ENCODE measurements at regions not wholly inside any gene's neighbourhood (a gene's known extent, or its start where the extent isn't known, plus 50 kb on each side); places are given as distances from the start of the nearest gene placed in this dataset.

- TF ChIP-seq, protein P1, sequence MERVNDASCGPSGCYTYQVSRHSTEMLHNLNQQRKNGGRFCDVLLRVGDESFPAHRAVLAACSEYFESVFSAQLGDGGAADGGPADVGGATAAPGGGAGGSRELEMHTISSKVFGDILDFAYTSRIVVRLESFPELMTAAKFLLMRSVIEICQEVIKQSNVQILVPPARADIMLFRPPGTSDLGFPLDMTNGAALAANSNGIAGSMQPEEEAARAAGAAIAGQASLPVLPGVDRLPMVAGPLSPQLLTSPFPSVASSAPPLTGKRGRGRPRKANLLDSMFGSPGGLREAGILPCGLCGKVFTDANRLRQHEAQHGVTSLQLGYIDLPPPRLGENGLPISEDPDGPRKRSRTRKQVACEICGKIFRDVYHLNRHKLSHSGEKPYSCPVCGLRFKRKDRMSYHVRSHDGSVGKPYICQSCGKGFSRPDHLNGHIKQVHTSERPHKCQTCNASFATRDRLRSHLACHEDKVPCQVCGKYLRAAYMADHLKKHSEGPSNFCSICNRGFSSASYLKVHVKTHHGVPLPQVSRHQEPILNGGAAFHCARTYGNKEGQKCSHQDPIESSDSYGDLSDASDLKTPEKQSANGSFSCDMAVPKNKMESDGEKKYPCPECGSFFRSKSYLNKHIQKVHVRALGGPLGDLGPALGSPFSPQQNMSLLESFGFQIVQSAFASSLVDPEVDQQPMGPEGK (CRISPR knock-in tag; IDR thresholded peaks at IDR 0.05; ENCODE audit: borderline replicate concordance) = no peak
- TF ChIP-seq ARNTL (CRISPR knock-in tag; IDR thresholded peaks at IDR 0.05; ENCODE audit: borderline replicate concordance, low read depth) = no peak
- no peak for TF ChIP-seq OSR1 (CRISPR knock-in tag; IDR thresholded peaks at IDR 0.05)
- no peak for TF ChIP-seq ZC3H10 (CRISPR knock-in tag; IDR thresholded peaks at IDR 0.05)
- TF ChIP-seq ESRRG (CRISPR knock-in tag; IDR thresholded peaks at IDR 0.05) = no peak
- no peak for TF ChIP-seq ZFP3 (CRISPR knock-in tag; IDR thresholded peaks at IDR 0.05)
- TF ChIP-seq SNAI2 (CRISPR knock-in tag; IDR thresholded peaks at IDR 0.05) = no peak
- no peak for TF ChIP-seq PPARA (CRISPR knock-in tag; IDR thresholded peaks at IDR 0.05; ENCODE audit: borderline replicate concordance)
- no peak for TF ChIP-seq ZNF565 (CRISPR knock-in tag; conservative IDR thresholded peaks at IDR 0.05; ENCODE audit: low read depth)
- no peak for TF ChIP-seq BACH2 (CRISPR knock-in tag; IDR thresholded peaks at IDR 0.05; ENCODE audit: borderline replicate concordance)
- TF ChIP-seq GLIS3 (CRISPR knock-in tag; IDR thresholded peaks at IDR 0.05) = no peak
- TF ChIP-seq, protein P2, sequence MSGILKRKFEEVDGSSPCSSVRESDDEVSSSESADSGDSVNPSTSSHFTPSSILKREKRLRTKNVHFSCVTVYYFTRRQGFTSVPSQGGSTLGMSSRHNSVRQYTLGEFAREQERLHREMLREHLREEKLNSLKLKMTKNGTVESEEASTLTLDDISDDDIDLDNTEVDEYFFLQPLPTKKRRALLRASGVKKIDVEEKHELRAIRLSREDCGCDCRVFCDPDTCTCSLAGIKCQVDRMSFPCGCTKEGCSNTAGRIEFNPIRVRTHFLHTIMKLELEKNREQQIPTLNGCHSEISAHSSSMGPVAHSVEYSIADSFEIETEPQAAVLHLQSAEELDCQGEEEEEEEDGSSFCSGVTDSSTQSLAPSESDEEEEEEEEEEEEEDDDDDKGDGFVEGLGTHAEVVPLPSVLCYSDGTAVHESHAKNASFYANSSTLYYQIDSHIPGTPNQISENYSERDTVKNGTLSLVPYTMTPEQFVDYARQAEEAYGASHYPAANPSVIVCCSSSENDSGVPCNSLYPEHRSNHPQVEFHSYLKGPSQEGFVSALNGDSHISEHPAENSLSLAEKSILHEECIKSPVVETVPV (CRISPR knock-in tag; IDR thresholded peaks at IDR 0.05) = no peak
- TF ChIP-seq TOX (CRISPR knock-in tag; IDR thresholded peaks at IDR 0.05; ENCODE audit: borderline replicate concordance) = no peak
Measured at GRCh38 chr12:33771889-33772288, 250.4 kb upstream of the ALG10 start.
